Endothelial cell of umbilical vein (primary cell): ENCODE measurements at regions not wholly inside any gene's neighbourhood (a gene's known extent, or its start where the extent isn't known, plus 50 kb on each side); places are given as distances from the start of the nearest gene placed in this dataset.

Source experiments
- CTCF ChIP-seq, 2 donors: IDR thresholded peaks; 1 replicate in 1 of 2; 2 replicates in 1 of 2; pipeline ENCODE4 v1.5.1; 2011; ENCODE audit warnings: low read length in 2 of 2, mild to moderate bottlenecking in 2 of 2, moderate library complexity in 2 of 2, control low read depth in 1 of 2, inconsistent platforms in 1 of 2, low read depth in 1 of 2; ENCODE audit not compliant: insufficient read depth in 1 of 2; ENCODE audit errors: extremely low read depth in 1 of 2
- FOS ChIP-seq: IDR thresholded peaks from 2 replicates; pipeline ENCODE4 v1.6.1; 2011; ENCODE audit warnings: mild to moderate bottlenecking, low read length, moderate library complexity, borderline replicate concordance; ENCODE audit not compliant: insufficient read depth
- JUN ChIP-seq: IDR thresholded peaks from 2 replicates; pipeline ENCODE4 v1.6.1; 2011; ENCODE audit warnings: borderline replicate concordance, low read depth; ENCODE audit not compliant: insufficient read length, insufficient read depth
- MYC ChIP-seq: IDR thresholded peaks from one replicate; pipeline ENCODE4 v1.6.1; 2011; ENCODE audit warnings: mild to moderate bottlenecking, low read depth, low read length
- POLR2A ChIP-seq: IDR thresholded peaks from 2 replicates; pipeline ENCODE4 v1.6.1; 2012; ENCODE audit warnings: low read depth, mild to moderate bottlenecking, control low read depth, low read length
- POLR2AphosphoS5 ChIP-seq: IDR thresholded peaks from 2 replicates; pipeline ENCODE4 v1.6.1; 2012; ENCODE audit warnings: low read depth, mild to moderate bottlenecking, control low read depth, low read length, moderate library complexity; ENCODE audit not compliant: insufficient read depth

- TF ChIP-seq POLR2A: no peak
- TF ChIP-seq CTCF (IDR thresholded peaks at IDR 0.05; ENCODE audit: extremely low read depth in 1 of 2, insufficient read depth in 1 of 2, low read depth in 1 of 2, low read length in 2 of 2): no peak
- TF ChIP-seq POLR2AphosphoS5: no peak
- no peak for TF ChIP-seq FOS
- TF ChIP-seq MYC: no peak
- no peak for TF ChIP-seq JUN
Measured at GRCh38 chr14:76292561-76292960, 83.4 kb upstream of the ESRRB start.
